ENCODE measurements at regions not wholly inside any gene's neighbourhood (a gene's known extent, or its start where the extent isn't known, plus 50 kb on each side); places are given as distances from the start of the nearest gene placed in this dataset.
A peak's percentile ranks its signal among the peaks of the same experiment; 100 is the strongest.
"Not testable (repeated sequence)": the region's sequence is repeated elsewhere in the genome, so short reads cannot be mapped to it uniquely, and the experiment has no call there.

DNA sequence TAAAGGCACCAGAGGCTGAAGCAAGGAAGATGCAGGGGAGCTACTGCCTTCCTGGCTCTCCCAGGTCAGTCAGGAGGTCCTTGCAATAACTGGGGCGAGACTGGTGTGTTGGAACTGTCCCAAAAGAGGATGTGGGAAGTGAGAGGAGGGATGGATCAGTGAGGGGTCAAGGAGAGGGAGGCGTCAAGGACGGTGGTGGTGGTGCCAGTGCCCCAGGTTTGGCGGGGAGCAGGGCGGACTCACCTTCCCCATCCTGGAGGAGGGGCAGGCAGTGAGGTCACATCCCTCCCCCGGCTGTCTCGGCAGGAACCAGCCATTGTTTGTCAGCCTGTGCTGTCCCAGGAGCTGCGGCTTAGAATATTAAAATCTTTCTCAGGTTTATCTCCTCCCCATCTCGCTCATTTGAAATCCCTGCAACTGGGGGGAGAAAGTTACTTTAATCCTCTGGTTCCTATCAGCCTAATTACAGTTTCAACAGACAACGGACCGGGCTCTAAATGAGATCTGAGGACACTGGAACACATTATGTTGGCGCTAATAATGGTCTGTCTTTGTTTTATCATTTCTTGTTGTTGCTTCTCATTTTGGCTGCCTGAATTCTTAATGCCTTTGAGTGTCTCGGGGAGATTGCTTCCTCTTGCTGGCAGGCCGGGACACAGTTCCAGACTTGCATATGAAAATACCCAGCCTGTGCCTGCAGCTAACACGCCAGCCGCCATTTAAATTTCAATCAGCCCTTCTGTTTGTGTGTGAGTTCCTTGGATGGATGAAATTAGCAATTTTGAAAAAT is 387.5 kb downstream of the RPS24 start:
- Histone ChIP-seq H3K4me3 (ENCODE audit: low read depth, low read length, poor library complexity, severe bottlenecking) (no peak overlapping the region), H3K9me2 (ENCODE audit: insufficient read depth, low read length) (no peaks in the 10 kb centered on the region), H3K27ac (ENCODE audit: low read depth, low read length, poor library complexity, severe bottlenecking) (no peak overlapping the region), H3K9me3 (ENCODE audit: low read length) (no peaks in the 10 kb centered on the region), H2AFZ (ENCODE audit: low read length) (no peak overlapping the region), H3K4me2 (ENCODE audit: low read length) (no peak overlapping the region), H3K4me1 (ENCODE audit: insufficient read depth, low read length, poor library complexity, severe bottlenecking) (no peaks in the 10 kb centered on the region), H4K20me1 (ENCODE audit: insufficient read depth, low read length) (no peaks in the 10 kb centered on the region), H3K79me2 (ENCODE audit: insufficient read depth, low read depth, low read length) (no peaks in the 10 kb centered on the region), H3K36me3 (ENCODE audit: insufficient read depth, low read length) (no peaks in the 10 kb centered on the region)
- no peak for DNase-seq (ENCODE audit: low spot score)
- BruUV-seq (replicated peaks), result no TSS peak
- POLR2A ChIA-PET, result interaction anchor here (1.1 kb wide), 1 partner anchor 25 kb away, joined by 3 read pairs; no protein-coding TSS in a partner anchor
- intact Hi-C loops (cut with micrococcal nuclease; ENCODE audit: unreplicated experiment), result no loop called here
- CTCF ChIA-PET (ENCODE audit: unreplicated experiment), result no interaction called here
- no peak for TF ChIP-seq EZH2phosphoT487 (IDR thresholded peaks at IDR 0.05; ENCODE audit: borderline replicate concordance, low read depth, low read length)
- TF ChIP-seq, protein P1, sequence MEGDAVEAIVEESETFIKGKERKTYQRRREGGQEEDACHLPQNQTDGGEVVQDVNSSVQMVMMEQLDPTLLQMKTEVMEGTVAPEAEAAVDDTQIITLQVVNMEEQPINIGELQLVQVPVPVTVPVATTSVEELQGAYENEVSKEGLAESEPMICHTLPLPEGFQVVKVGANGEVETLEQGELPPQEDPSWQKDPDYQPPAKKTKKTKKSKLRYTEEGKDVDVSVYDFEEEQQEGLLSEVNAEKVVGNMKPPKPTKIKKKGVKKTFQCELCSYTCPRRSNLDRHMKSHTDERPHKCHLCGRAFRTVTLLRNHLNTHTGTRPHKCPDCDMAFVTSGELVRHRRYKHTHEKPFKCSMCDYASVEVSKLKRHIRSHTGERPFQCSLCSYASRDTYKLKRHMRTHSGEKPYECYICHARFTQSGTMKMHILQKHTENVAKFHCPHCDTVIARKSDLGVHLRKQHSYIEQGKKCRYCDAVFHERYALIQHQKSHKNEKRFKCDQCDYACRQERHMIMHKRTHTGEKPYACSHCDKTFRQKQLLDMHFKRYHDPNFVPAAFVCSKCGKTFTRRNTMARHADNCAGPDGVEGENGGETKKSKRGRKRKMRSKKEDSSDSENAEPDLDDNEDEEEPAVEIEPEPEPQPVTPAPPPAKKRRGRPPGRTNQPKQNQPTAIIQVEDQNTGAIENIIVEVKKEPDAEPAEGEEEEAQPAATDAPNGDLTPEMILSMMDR (conservative IDR thresholded peaks at IDR 0.05; ENCODE audit: low read length), result no peak

- H3K9me2 ChIP-seq (ENCODE audit: insufficient read depth, low read length); H3K9me3 ChIP-seq (ENCODE audit: low read length); H3K36me3 ChIP-seq (ENCODE audit: insufficient read depth, low read length); CTCF ChIA-PET (ENCODE audit: unreplicated experiment); H3K27ac ChIP-seq (ENCODE audit: low read depth, low read length, poor library complexity, severe bottlenecking); BruUV-seq (replicated peaks); H3K4me3 ChIP-seq (ENCODE audit: low read depth, low read length, poor library complexity, severe bottlenecking); H4K20me1 ChIP-seq (ENCODE audit: insufficient read depth, low read length); POLR2A ChIA-PET; H3K4me2 ChIP-seq (ENCODE audit: low read length); H2AFZ ChIP-seq (ENCODE audit: low read length); H3K4me1 ChIP-seq (ENCODE audit: insufficient read depth, low read length, poor library complexity, severe bottlenecking); DNase-seq (ENCODE audit: low spot score); intact Hi-C loops (cut with micrococcal nuclease; ENCODE audit: unreplicated experiment); H3K79me2 ChIP-seq (ENCODE audit: insufficient read depth, low read depth, low read length): not testable (repeated sequence)
These were observed 390.4 kb downstream of the RPS24 start for GRCh38 chr10:78424050-78424449.

- no peak for TF ChIP-seq EZH2phosphoT487 (IDR thresholded peaks at IDR 0.05; ENCODE audit: borderline replicate concordance, low read depth, low read length)
- TF ChIP-seq, protein P1 (conservative IDR thresholded peaks at IDR 0.05; ENCODE audit: low read length), result peak; percentile 61
- DNase-seq (ENCODE audit: low spot score), result peak; percentile 34
- Histone ChIP-seq H3K4me1 (ENCODE audit: insufficient read depth, low read length, poor library complexity, severe bottlenecking) (no peaks in the 10 kb centered on the region), H3K9me3 (ENCODE audit: low read length) (no peaks in the 10 kb centered on the region), H3K36me3 (ENCODE audit: insufficient read depth, low read length) (no peaks in the 10 kb centered on the region), H3K4me2 (ENCODE audit: low read length) (no peak overlapping the region), H4K20me1 (ENCODE audit: insufficient read depth, low read length) (no peaks in the 10 kb centered on the region), H3K4me3 (ENCODE audit: low read depth, low read length, poor library complexity, severe bottlenecking) (no peak overlapping the region), H2AFZ (ENCODE audit: low read length) (no peak overlapping the region), H3K79me2 (ENCODE audit: insufficient read depth, low read depth, low read length) (no peaks in the 10 kb centered on the region), H3K27ac (ENCODE audit: low read depth, low read length, poor library complexity, severe bottlenecking) (no peak overlapping the region), H3K9me2 (ENCODE audit: insufficient read depth, low read length) (no peaks in the 10 kb centered on the region)
- POLR2A ChIA-PET, result no interaction called here
- intact Hi-C loops (cut with micrococcal nuclease; ENCODE audit: unreplicated experiment), result no loop called here
- no TSS peak for BruUV-seq (replicated peaks)
- CTCF ChIA-PET (ENCODE audit: unreplicated experiment), result no interaction called here
These were observed 391.1 kb downstream of the RPS24 start for GRCh38 chr10:78424723-78425122.

All from OCI-LY7 (cell line).